ENCODE measurements at regions not wholly inside any gene's neighbourhood (a gene's known extent, or its start where the extent isn't known, plus 50 kb on each side); places are given as distances from the start of the nearest gene placed in this dataset.

DNA sequence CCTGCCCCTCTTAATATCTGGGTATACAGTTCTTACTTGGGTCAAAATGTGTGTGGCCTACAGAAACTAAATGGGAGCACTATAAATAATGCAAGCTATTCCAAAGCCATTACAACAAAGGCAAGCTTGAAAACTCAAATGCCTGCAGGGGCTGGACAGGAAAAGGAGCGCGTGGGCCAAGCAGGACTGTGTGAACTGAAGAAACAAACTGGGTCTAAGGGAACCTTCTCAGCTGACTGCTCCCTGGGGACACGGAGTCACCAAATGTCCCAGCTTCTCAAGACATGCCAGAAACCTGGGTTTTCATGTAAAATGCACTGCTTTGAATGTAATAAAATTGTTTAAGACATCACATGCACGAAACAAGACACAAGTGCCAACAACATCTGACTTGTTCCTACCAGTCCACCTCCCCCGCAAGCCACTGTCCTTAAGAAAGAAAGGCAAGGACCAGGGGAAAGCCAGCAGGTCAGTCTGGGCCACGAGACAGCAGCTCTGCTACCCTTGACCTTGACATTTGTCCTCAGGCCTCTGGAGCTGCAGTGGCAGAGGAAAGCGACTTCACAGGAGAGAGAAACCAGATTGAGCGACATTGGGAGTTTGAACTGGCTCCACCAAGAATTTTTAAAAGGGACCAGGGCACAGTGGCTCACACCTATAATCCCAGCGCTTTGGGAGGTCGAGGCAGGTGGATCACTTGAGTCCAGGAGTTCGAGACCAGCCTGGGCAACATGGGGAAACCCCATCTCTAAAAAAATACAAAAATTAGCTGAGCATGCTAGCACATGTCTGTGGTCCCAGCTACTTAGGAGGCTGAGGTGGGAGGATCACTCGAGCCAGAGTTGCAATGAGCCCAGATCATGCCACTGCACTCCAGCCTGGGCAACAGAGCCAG, 89.7 kb upstream of the SH3BP4 start:
- TF ChIP-seq NFIC (IDR thresholded peaks at IDR 0.05; ENCODE audit: low read depth, low read length) = no peak
- no peak for TF ChIP-seq POLR2A (IDR thresholded peaks at IDR 0.05; ENCODE audit: low read depth, low read length)
- TF ChIP-seq, protein P1, sequence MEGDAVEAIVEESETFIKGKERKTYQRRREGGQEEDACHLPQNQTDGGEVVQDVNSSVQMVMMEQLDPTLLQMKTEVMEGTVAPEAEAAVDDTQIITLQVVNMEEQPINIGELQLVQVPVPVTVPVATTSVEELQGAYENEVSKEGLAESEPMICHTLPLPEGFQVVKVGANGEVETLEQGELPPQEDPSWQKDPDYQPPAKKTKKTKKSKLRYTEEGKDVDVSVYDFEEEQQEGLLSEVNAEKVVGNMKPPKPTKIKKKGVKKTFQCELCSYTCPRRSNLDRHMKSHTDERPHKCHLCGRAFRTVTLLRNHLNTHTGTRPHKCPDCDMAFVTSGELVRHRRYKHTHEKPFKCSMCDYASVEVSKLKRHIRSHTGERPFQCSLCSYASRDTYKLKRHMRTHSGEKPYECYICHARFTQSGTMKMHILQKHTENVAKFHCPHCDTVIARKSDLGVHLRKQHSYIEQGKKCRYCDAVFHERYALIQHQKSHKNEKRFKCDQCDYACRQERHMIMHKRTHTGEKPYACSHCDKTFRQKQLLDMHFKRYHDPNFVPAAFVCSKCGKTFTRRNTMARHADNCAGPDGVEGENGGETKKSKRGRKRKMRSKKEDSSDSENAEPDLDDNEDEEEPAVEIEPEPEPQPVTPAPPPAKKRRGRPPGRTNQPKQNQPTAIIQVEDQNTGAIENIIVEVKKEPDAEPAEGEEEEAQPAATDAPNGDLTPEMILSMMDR (IDR thresholded peaks at IDR 0.05 in 2 of 3, conservative IDR thresholded peaks at IDR 0.05 in 1 of 3; ENCODE audit: control insufficient read depth in 2 of 3, extremely low read depth in 1 of 3, insufficient read depth in 1 of 3, low read depth in 3 of 3, low read length in 3 of 3) = no peak
- no peak for TF ChIP-seq EZH2 (IDR thresholded peaks at IDR 0.05; ENCODE audit: borderline replicate concordance, control insufficient read depth, low read depth, low read length)
- TF ChIP-seq FOXK2 (IDR thresholded peaks at IDR 0.05) = no peak
- TF ChIP-seq SIN3A (IDR thresholded peaks at IDR 0.05; ENCODE audit: low read depth, low read length) = no peak
- TF ChIP-seq TCF12 (IDR thresholded peaks at IDR 0.05; ENCODE audit: low read depth, low read length) = no peak
- no peak for TF ChIP-seq CREB1 (IDR thresholded peaks at IDR 0.05; ENCODE audit: low read depth)
- TF ChIP-seq, protein P2, sequence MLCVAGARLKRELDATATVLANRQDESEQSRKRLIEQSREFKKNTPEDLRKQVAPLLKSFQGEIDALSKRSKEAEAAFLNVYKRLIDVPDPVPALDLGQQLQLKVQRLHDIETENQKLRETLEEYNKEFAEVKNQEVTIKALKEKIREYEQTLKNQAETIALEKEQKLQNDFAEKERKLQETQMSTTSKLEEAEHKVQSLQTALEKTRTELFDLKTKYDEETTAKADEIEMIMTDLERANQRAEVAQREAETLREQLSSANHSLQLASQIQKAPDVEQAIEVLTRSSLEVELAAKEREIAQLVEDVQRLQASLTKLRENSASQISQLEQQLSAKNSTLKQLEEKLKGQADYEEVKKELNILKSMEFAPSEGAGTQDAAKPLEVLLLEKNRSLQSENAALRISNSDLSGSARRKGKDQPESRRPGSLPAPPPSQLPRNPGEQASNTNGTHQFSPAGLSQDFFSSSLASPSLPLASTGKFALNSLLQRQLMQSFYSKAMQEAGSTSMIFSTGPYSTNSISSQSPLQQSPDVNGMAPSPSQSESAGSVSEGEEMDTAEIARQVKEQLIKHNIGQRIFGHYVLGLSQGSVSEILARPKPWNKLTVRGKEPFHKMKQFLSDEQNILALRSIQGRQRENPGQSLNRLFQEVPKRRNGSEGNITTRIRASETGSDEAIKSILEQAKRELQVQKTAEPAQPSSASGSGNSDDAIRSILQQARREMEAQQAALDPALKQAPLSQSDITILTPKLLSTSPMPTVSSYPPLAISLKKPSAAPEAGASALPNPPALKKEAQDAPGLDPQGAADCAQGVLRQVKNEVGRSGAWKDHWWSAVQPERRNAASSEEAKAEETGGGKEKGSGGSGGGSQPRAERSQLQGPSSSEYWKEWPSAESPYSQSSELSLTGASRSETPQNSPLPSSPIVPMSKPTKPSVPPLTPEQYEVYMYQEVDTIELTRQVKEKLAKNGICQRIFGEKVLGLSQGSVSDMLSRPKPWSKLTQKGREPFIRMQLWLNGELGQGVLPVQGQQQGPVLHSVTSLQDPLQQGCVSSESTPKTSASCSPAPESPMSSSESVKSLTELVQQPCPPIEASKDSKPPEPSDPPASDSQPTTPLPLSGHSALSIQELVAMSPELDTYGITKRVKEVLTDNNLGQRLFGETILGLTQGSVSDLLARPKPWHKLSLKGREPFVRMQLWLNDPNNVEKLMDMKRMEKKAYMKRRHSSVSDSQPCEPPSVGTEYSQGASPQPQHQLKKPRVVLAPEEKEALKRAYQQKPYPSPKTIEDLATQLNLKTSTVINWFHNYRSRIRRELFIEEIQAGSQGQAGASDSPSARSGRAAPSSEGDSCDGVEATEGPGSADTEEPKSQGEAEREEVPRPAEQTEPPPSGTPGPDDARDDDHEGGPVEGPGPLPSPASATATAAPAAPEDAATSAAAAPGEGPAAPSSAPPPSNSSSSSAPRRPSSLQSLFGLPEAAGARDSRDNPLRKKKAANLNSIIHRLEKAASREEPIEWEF (IDR thresholded peaks at IDR 0.05; ENCODE audit: insufficient replicate concordance, low read depth, low read length) = no peak
